Heart left ventricle (tissue), 16 donors: ENCODE measurements at regions not wholly inside any gene's neighbourhood (a gene's known extent, or its start where the extent isn't known, plus 50 kb on each side); places are given as distances from the start of the nearest gene placed in this dataset.

Experiments
- ATAC-seq, 4 donors: fragments of 200-7000 bp; cut with Tn5 transposase; one replicate each; pipeline ENCODE4 v1.9.1; 2020 to 2022; ENCODE audit warnings: moderate library complexity in 4 of 4, mild to moderate bottlenecking in 3 of 4, moderate number of reproducible peaks in 1 of 4
- DNase-seq, 5 donors: peaks; one replicate each; pipeline ENCODE4 v3.0.0-alpha.2; 2020
- H3K27ac ChIP-seq, 12 donors: fragments of 200-600 bp; sonication (generic) in 4 of 12; one replicate each; pipeline versions ENCODE4 v1.5.0 to v1.8.0; 2016 to 2022; ENCODE audit warnings: mild to moderate bottlenecking in 2 of 12
- H3K27me3 ChIP-seq, 9 donors: fragments of 200-600 bp; sonication (generic) in 2 of 9; one replicate each; pipeline versions ENCODE4 v1.5.1 to v1.8.0; 2016 to 2022; ENCODE audit warnings: mild to moderate bottlenecking in 3 of 9
- H3K36me3 ChIP-seq, 9 donors: fragments of 200-600 bp; sonication (generic) in 2 of 9; one replicate each; pipeline versions ENCODE4 v1.5.0 to v1.8.0; 2018 to 2022; ENCODE audit warnings: mild to moderate bottlenecking in 2 of 9
- H3K4me1 ChIP-seq, 12 donors: fragments of 200-600 bp; sonication (generic) in 4 of 12; one replicate each; pipeline versions ENCODE4 v1.5.0 to v1.8.0; 2016 to 2022; ENCODE audit warnings: mild to moderate bottlenecking in 3 of 12
- H3K4me3 ChIP-seq, 12 donors: fragments of 200-600 bp; sonication (generic) in 4 of 12; one replicate each; pipeline versions ENCODE4 v1.5.0 to v1.8.0; 2017 to 2022; ENCODE audit warnings: mild to moderate bottlenecking in 9 of 12, moderate library complexity in 4 of 12
- H3K9me3 ChIP-seq, 12 donors: fragments of 200-600 bp; sonication (generic) in 4 of 12; one replicate each; pipeline versions ENCODE4 v1.5.0 to v1.8.0; 2016 to 2022; ENCODE audit warnings: mild to moderate bottlenecking in 1 of 12
- POLR2A ChIP-seq, 2 donors: fragments of 450-650 bp; IDR thresholded peaks; one replicate each; pipeline ENCODE4 v1.6.1; 2017; ENCODE audit warnings: antibody characterized with exemption in 2 of 2, mild to moderate bottlenecking in 2 of 2, moderate library complexity in 2 of 2
- WGBS, 4 donors: extraction: QIAGEN DNeasy Blood & Tissue Kit in 2 of 4; methylation state at CpG; one replicate each; pipeline versions ENCODE4 v1.1.5 to v1.1.7; 2013 to 2018; 5-methylcytosine and 5-hydroxymethylcytosine counted together
- intact Hi-C, 10 donors: fragments of 100-400 bp; cut with DNase I; formaldehyde crosslinking; loops; one replicate each; pipeline versions ENCODE4 v1.11.1 to v1.14.2; 2022
- TF ChIP-seq, protein P1 (sequence below), 12 donors: fragments of 200-600 bp; sonication (generic) in 4 of 12; IDR thresholded peaks; one replicate each; pipeline versions ENCODE4 v1.5.0 to v1.8.0; 2018 to 2022; ENCODE audit warnings: antibody characterized with exemption in 12 of 12, mild to moderate bottlenecking in 5 of 12
- donor health status: ischemic (EF 13 %, LVEDD 7.1; RV severe dilation, severe dysfunction).
- donor health status: healthy with polysubstance abuse.
- donor health status: DM: no; HTN: yes; CAD: no.
- donor health status: DM: no; HTN: no; CAD: no.
- donor health status: ischemic (EF 25% LVEDD 6.9; RV normal size, moderate dysfunction).
- donor health status: ischemic (EF 25% LVEDD 5.7; RV mildly dilated, moderate dysfunction).
- donor health status: healthy.
- donor health status: DM: yes; HTN: yes; CAD: no.
- donor health status: ischemic (EF 35%, LVEDD 5.7; RV mildly dilated, moderate dysfunction).
- donor health status: nonischemic (EF 11% LVEDD 7.7; RV severe dilation, severe dysfunction).
- donor health status: DM: yes; HTN: yes; CAD: no.
- donor health status: PGD.
- donor health status: ischemic (EF 29% LVEDD 5.4; RV normal size, mild dysfunction).
- donor health status: nonischemic (EF 23%, LVEDD 6.1; RV moderate dilation, normal function).

DNA sequence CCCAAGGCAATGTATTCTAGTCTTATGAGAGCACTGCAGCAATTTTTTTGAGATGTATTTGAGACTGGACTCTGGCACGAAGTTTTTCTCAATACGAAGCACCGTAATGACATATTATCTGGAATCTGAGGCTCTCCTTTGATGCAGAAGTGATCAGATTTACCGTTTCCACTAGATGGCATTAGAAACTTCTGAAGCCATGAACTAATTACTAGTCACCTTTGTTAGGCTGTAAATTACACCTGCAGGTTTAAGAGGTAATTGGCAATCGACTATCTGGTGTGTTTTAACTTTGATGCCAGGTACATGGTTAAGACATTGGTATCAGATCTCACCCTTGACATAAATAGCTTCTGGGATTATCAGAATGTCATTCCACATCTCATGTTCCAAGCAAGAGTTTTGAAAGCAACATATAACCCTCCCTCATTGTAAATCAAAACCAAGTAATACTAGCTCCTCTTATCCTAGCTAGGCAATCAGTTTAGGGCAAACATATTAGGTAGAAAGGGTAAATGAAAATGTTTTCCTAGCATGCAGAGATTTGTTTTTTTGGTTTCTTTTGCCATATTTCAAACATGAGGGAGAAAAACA lies 254.6 kb upstream of the SPRED2 start:
- WGBS, 4 donors: 67 to 72% (median 69%) methylated on average over 5 of the region's 5 CpGs
- TF ChIP-seq, protein P1, sequence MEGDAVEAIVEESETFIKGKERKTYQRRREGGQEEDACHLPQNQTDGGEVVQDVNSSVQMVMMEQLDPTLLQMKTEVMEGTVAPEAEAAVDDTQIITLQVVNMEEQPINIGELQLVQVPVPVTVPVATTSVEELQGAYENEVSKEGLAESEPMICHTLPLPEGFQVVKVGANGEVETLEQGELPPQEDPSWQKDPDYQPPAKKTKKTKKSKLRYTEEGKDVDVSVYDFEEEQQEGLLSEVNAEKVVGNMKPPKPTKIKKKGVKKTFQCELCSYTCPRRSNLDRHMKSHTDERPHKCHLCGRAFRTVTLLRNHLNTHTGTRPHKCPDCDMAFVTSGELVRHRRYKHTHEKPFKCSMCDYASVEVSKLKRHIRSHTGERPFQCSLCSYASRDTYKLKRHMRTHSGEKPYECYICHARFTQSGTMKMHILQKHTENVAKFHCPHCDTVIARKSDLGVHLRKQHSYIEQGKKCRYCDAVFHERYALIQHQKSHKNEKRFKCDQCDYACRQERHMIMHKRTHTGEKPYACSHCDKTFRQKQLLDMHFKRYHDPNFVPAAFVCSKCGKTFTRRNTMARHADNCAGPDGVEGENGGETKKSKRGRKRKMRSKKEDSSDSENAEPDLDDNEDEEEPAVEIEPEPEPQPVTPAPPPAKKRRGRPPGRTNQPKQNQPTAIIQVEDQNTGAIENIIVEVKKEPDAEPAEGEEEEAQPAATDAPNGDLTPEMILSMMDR (IDR thresholded peaks at IDR 0.05): no peak
- no peak for TF ChIP-seq POLR2A (IDR thresholded peaks at IDR 0.05)
- Histone ChIP-seq H3K36me3 (no peaks in the 10 kb centered on the region), H3K4me1 (peaks cover 0 to 6% (median 0%) of the 10 kb centered on the region in 12 donors), H3K4me3 (no peak overlapping the region), H3K27ac (no peak overlapping the region), H3K9me3 (no peaks in the 10 kb centered on the region), H3K27me3 (peaks cover 0 to 5% (median 0%) of the 10 kb centered on the region in 9 donors)
- DNase-seq (no peak), ATAC-seq (no peak)
- intact Hi-C loops: no loop called here

DNA sequence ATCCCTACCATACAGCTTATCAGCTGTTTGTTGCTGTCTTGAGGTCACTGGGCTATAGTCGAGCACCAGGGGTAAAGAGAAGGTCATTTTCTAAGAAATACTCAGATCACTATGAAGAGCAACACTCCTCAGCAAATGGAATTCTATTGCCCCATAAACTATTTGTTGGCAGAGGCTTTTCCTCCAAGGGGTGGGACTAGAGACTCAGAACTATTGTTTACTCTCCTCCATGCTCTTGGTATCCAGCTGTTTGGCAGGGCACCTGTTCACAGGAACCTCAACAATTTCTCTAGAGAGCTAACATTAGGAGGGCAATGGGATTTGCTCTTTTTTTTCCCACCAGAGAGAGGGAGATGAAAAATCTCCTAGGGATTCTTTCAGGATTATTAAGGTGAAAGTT lies 249.1 kb upstream of the SPRED2 start:
- peaks cover 0 to 4% (median 0%) of the 10 kb centered on the region in 12 donors for H3K9me3 ChIP-seq
- no peaks in the 10 kb centered on the region for H3K36me3 ChIP-seq
- no peak overlapping the region for H3K4me3 ChIP-seq
- no peak overlapping the region for H3K27ac ChIP-seq
- 57 to 82% (median 74%) methylated on average over 1 of the region's 1 CpG for WGBS, 4 donors
- H3K27me3 ChIP-seq: no peaks in the 10 kb centered on the region
- intact Hi-C loops: no loop called here
- DNase-seq (no peak), ATAC-seq (no peak)
- TF ChIP-seq, protein P1 (IDR thresholded peaks at IDR 0.05): no peak
- TF ChIP-seq POLR2A (IDR thresholded peaks at IDR 0.05): no peak
- H3K4me1 ChIP-seq: no peaks in the 10 kb centered on the region

DNA sequence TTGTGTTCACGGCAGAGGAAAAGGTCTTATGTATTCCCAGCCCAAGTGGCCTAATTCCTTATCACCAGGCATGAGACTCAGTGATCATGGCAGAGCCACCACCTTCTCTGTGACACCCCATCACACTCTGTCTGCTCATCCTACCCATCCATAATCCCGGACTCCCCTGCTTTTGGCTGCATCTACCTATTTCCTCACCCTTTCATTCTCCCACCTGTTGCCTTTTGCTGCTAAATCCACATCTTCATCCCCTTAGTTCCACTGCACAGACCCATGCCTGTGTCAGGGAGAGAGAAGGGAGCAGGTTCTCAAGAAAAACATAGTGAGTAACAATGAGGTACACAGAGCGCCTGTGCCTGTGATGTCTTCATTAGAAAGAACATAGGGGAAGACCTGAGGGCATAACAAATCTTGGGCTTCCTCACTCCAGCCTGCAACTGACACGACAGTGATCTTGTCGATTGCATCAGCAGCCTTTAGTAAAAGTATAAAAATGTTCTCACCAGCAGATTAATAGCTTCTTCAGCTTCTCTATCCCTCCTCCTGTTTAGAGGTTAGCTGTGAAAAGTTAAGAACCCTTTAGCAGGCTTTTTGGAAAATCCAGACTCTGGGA lies 246.5 kb upstream of the SPRED2 start:
- H3K4me1 ChIP-seq: no peaks in the 10 kb centered on the region
- peaks cover 0 to 22% (median 11%) of the 10 kb centered on the region in 12 donors for H3K9me3 ChIP-seq
- no peak overlapping the region for H3K27ac ChIP-seq
- intact Hi-C loops: no loop called here
- 85 to 90% (median 88%) methylated on average over 5 of the region's 5 CpGs for WGBS, 4 donors
- H3K27me3 ChIP-seq: no peaks in the 10 kb centered on the region
- DNase-seq (no peak), ATAC-seq (no peak)
- H3K4me3 ChIP-seq: no peak overlapping the region
- TF ChIP-seq, protein P1 (IDR thresholded peaks at IDR 0.05): no peak
- TF ChIP-seq POLR2A (IDR thresholded peaks at IDR 0.05): no peak
- no peaks in the 10 kb centered on the region for H3K36me3 ChIP-seq

DNA sequence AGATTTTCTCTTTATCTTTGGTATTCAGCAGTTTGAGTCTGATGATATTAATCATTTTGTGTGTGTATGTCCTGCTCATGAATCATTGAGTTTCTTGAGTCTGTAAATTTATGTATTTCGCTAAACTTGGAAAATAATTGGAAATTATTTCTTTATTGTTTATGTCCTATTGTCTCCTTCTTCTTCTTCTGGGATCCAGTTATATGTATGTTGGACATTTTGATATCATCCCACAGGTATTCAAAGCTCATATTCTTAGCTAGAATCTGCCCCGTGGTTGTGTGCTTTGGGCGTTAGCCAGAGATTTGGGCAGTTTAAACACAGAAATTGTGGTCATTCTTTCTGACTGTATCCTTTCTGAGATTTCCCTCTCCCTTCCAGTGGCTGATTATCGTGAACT lies 243.0 kb upstream of the SPRED2 start:
- DNase-seq: no peak
- H3K27me3 ChIP-seq: no peaks in the 10 kb centered on the region
- no peaks in the 10 kb centered on the region for H3K36me3 ChIP-seq
- intact Hi-C loops: no loop called here
- no peak for TF ChIP-seq POLR2A (IDR thresholded peaks at IDR 0.05)
- TF ChIP-seq, protein P1 (IDR thresholded peaks at IDR 0.05): no peak
- no peak overlapping the region for H3K4me3 ChIP-seq
- no peak overlapping the region for H3K27ac ChIP-seq
- no peak for ATAC-seq
- 86 to 94% (median 90%) methylated on average over 4 of the region's 4 CpGs for WGBS, 4 donors
- H3K4me1 ChIP-seq: no peaks in the 10 kb centered on the region
- peaks cover 0 to 22% (median 11%) of the 10 kb centered on the region in 12 donors for H3K9me3 ChIP-seq
